IMR-90 (cell line): ENCODE measurements at regions not wholly inside any gene's neighbourhood (a gene's known extent, or its start where the extent isn't known, plus 50 kb on each side); places are given as distances from the start of the nearest gene placed in this dataset.

Source experiments
- POLR2A ChIP-seq: IDR thresholded peaks from 2 replicates; pipeline ENCODE4 v1.6.1; 2012; ENCODE audit warnings: mild to moderate bottlenecking, low read depth, low read length
- RAD21 ChIP-seq: IDR thresholded peaks from 2 replicates; pipeline ENCODE4 v1.6.1; 2012; ENCODE audit warnings: low read length, improper control_type of control experiment
- RCOR1 ChIP-seq: IDR thresholded peaks from 2 replicates; pipeline ENCODE4 v1.6.1; 2012; ENCODE audit warnings: mild to moderate bottlenecking, low read length, improper control_type of control experiment; ENCODE audit not compliant: insufficient replicate concordance
- RFX5 ChIP-seq: IDR thresholded peaks from 2 replicates; pipeline ENCODE4 v1.8.0; 2012; ENCODE audit warnings: low read depth, mild to moderate bottlenecking, low read length, moderate library complexity
- USF2 ChIP-seq: fragments of 150-350 bp; IDR thresholded peaks from 2 replicates; pipeline ENCODE4 v1.6.1; 2017; ENCODE audit warnings: mild to moderate bottlenecking, antibody characterized with exemption, low read length, low read depth
- TF ChIP-seq, protein P1 (sequence below): conservative IDR thresholded peaks from 2 replicates; pipeline ENCODE4 v1.5.1; 2012; ENCODE audit warnings: mild to moderate bottlenecking, low read depth, low read length, improper control_type of control experiment

DNA sequence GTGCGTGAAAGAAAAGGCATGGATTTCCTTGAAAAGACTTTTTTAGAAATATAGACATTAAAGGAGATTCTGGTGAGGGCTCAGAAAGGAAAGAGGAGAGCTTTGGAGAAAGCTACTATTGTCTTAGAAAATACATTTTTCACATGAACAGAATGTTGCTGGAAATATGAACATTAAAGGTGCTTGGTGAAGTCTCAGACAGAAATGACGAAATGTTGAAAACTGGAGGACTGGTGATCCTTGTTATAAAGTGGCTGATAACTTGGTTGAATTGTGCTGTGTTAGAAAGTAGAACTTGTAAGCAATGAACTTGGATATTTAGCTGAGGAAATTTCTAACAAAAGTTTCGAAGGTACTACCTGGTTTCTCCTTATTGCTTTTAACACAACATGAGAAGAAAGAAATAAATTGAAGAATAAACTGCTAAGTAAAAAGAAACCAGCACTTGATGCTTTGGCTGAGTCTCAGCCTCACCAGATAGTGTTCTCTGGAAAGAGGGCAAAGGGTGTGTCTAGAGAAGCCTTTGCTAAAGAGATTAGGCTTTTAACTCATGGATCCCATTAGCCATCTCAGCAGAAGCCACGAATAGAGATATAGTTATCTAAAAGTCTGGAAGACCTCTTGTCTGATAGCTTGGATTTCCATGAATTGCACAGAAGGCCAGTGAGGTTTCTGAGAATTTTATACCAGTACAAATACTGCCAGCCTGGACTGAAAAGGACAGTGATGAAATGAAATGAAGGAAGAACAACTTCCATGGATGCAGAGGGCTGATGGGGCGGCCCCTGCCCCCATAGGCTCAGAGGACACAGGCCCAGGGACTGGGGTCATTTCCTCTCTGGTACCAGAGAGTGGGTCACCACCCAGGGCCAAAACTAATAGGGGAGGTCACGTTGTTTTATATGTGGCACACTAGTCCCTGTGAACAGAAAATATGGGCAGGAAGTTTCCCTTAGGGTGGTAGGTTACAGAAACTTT, 91.5 kb downstream of the RPL22L1 start:
- TF ChIP-seq, protein P1, sequence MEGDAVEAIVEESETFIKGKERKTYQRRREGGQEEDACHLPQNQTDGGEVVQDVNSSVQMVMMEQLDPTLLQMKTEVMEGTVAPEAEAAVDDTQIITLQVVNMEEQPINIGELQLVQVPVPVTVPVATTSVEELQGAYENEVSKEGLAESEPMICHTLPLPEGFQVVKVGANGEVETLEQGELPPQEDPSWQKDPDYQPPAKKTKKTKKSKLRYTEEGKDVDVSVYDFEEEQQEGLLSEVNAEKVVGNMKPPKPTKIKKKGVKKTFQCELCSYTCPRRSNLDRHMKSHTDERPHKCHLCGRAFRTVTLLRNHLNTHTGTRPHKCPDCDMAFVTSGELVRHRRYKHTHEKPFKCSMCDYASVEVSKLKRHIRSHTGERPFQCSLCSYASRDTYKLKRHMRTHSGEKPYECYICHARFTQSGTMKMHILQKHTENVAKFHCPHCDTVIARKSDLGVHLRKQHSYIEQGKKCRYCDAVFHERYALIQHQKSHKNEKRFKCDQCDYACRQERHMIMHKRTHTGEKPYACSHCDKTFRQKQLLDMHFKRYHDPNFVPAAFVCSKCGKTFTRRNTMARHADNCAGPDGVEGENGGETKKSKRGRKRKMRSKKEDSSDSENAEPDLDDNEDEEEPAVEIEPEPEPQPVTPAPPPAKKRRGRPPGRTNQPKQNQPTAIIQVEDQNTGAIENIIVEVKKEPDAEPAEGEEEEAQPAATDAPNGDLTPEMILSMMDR, result no peak
- TF ChIP-seq RAD21 (no peak), RCOR1 (no peak), POLR2A (no peak), USF2 (no peak), RFX5 (no peak)
